Karpas-422 (cell line): ENCODE measurements at regions not wholly inside any gene's neighbourhood (a gene's known extent, or its start where the extent isn't known, plus 50 kb on each side); places are given as distances from the start of the nearest gene placed in this dataset.

Source experiments
- DNase-seq: peaks from one replicate; pipeline ENCODE4 v3.0.0-alpha.2; 2015
- H2AFZ ChIP-seq: fragments of 200-600 bp; sonication (generic); 2 replicates; pipeline ENCODE4 v1.6.1; 2014; ENCODE audit warnings: antibody characterized with exemption, low read length, mixed read lengths
- H3K27ac ChIP-seq: fragments of 200-600 bp; sonication (generic); 2 replicates; pipeline ENCODE4 v1.5.1; 2014; ENCODE audit warnings: mild to moderate bottlenecking, low read length, moderate library complexity
- H3K27me3 ChIP-seq: fragments of 200-600 bp; sonication (generic); 2 replicates; pipeline ENCODE4 v1.6.1; 2014; ENCODE audit warnings: low read length, mixed read lengths
- H3K36me3 ChIP-seq: fragments of 200-600 bp; sonication (generic); 2 replicates; pipeline ENCODE4 v1.6.1; 2014; ENCODE audit warnings: low read length, mixed read lengths; ENCODE audit not compliant: insufficient read depth
- H3K4me1 ChIP-seq: fragments of 200-600 bp; sonication (generic); 2 replicates; pipeline ENCODE4 v1.6.1; 2014; ENCODE audit warnings: mild to moderate bottlenecking, low read length, mixed read lengths
- H3K4me2 ChIP-seq: fragments of 200-600 bp; sonication (generic); 2 replicates; pipeline ENCODE4 v1.6.1; 2014; ENCODE audit warnings: low read length, low read depth, mild to moderate bottlenecking; ENCODE audit not compliant: poor library complexity, severe bottlenecking
- H3K4me3 ChIP-seq: fragments of 200-600 bp; sonication (generic); 2 replicates; pipeline ENCODE4 v1.5.1; 2014; ENCODE audit warnings: mild to moderate bottlenecking, antibody characterized with exemption, low read length, mixed read lengths
- H3K79me2 ChIP-seq: fragments of 200-600 bp; sonication (generic); 2 replicates; pipeline ENCODE4 v1.6.1; 2014; ENCODE audit warnings: mild to moderate bottlenecking, low read length, mixed read lengths
- H3K9ac ChIP-seq: fragments of 200-600 bp; sonication (generic); 2 replicates; pipeline ENCODE4 v1.6.0; 2014; ENCODE audit warnings: low read length
- H3K9me2 ChIP-seq: fragments of 200-600 bp; sonication (generic), shearing (Covaris generic); replicated peaks from 2 replicates; pipeline ENCODE4 v1.6.0; 2014; ENCODE audit warnings: mild to moderate bottlenecking, low read length, moderate library complexity; ENCODE audit not compliant: insufficient read depth
- H3K9me3 ChIP-seq: fragments of 300-700, 200-600 bp; sonication (generic); 2 replicates; pipeline ENCODE4 v1.6.1; 2014; ENCODE audit warnings: low read length, mixed read lengths
- H4K20me1 ChIP-seq: fragments of 200-600 bp; sonication (generic); 2 replicates; pipeline ENCODE4 v1.6.1; 2014; ENCODE audit warnings: mild to moderate bottlenecking, antibody characterized with exemption, low read length, low read depth; ENCODE audit not compliant: insufficient read depth

DNA sequence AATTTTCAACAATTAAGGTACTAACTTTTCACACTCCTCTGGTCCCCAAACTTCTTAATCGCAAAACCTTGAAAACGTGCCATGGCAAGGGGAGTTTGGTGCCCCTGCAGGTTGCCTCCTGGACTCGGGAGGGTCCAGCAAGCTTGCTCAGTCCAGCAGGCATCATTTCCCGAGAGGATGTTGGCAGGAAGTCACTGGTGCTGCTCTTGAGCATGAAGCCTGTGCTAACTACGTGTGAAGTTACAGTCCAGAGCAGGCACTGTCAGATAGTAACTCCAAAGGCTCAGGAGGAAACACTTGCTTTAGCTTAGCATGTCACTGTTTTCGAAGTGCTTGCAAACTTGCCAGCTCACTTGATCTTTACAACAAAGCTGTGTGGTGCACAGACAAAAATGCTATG, 215.4 kb downstream of the MYCN start:
- Histone ChIP-seq H3K9me2 (no peaks in the 10 kb centered on the region), H3K27me3 (no peaks in the 10 kb centered on the region), H3K9ac (no peak overlapping the region), H2AFZ (no peak overlapping the region), H3K4me1 (no peaks in the 10 kb centered on the region), H4K20me1 (no peaks in the 10 kb centered on the region), H3K4me2 (no peak overlapping the region), H3K4me3 (no peak overlapping the region), H3K9me3 (no peaks in the 10 kb centered on the region), H3K79me2 (no peaks in the 10 kb centered on the region), H3K27ac (no peak overlapping the region), H3K36me3 (no peaks in the 10 kb centered on the region)
- no peak for DNase-seq

DNA sequence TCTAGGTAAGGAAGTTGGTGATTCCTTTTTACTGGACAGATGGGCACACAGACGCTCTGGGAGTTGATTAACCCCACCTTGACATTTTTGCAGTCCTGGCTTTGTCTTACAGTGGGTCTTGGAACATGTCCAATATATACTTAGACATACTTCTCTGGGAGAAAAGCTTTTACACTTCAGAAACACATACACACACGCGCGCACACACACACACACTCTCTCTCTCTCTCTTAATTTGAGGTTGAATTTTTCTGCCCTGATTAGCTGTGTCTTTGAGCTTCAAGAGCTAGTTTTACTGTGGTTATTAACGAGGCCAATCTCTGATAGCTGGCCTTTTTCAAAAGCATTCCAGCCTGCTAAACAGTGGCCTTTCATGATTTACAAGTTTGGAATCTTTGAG, 215.0 kb downstream of the MYCN start:
- H3K36me3 ChIP-seq = no peaks in the 10 kb centered on the region
- no peak for DNase-seq
- no peaks in the 10 kb centered on the region for H3K9me3 ChIP-seq
- H3K4me1 ChIP-seq = no peaks in the 10 kb centered on the region
- H3K4me2 ChIP-seq = no peak overlapping the region
- no peaks in the 10 kb centered on the region for H3K9me2 ChIP-seq
- H4K20me1 ChIP-seq = no peaks in the 10 kb centered on the region
- no peak overlapping the region for H2AFZ ChIP-seq
- H3K9ac ChIP-seq = no peak overlapping the region
- no peaks in the 10 kb centered on the region for H3K79me2 ChIP-seq
- no peak overlapping the region for H3K27ac ChIP-seq
- H3K4me3 ChIP-seq = no peak overlapping the region
- no peaks in the 10 kb centered on the region for H3K27me3 ChIP-seq

- no peaks in the 10 kb centered on the region for H3K36me3 ChIP-seq
- no peak overlapping the region for H2AFZ ChIP-seq
- no peaks in the 10 kb centered on the region for H3K9me3 ChIP-seq
- H3K9ac ChIP-seq = no peak overlapping the region
- no peaks in the 10 kb centered on the region for H3K27me3 ChIP-seq
- no peaks in the 10 kb centered on the region for H4K20me1 ChIP-seq
- H3K4me3 ChIP-seq = no peak overlapping the region
- H3K9me2 ChIP-seq = no peaks in the 10 kb centered on the region
- DNase-seq = no peak
- no peak overlapping the region for H3K27ac ChIP-seq
- no peaks in the 10 kb centered on the region for H3K79me2 ChIP-seq
- H3K4me2 ChIP-seq = no peak overlapping the region
- no peaks in the 10 kb centered on the region for H3K4me1 ChIP-seq
Observed at GRCh38 chr2:16154501-16155280, 214.3 kb downstream of the MYCN start.

DNA sequence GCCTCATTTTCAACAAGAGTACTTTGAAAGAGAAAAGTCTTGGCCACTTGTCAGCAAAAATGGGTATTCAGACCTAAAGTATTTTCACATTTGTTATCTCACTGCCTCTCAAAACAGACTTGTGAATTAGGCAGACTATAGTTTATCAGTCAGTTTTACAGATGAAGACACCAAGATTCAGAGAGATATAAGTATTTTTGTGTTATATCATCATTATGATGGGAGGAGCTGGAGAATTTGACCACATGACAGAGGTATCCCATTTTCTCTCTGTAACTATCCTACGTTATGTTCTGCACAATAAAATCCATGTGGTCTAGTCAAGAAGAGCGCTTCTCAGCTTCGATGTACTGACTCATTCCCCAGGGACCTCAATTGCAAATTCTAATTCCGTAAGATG, 213.7 kb downstream of the MYCN start:
- Histone ChIP-seq H3K4me1 (no peaks in the 10 kb centered on the region), H3K9me3 (no peaks in the 10 kb centered on the region), H3K9me2 (no peaks in the 10 kb centered on the region), H3K36me3 (no peaks in the 10 kb centered on the region), H3K79me2 (no peaks in the 10 kb centered on the region), H3K4me3 (no peak overlapping the region), H3K27ac (no peak overlapping the region), H4K20me1 (no peaks in the 10 kb centered on the region), H3K4me2 (no peak overlapping the region), H2AFZ (no peak overlapping the region), H3K27me3 (no peaks in the 10 kb centered on the region), H3K9ac (no peak overlapping the region)
- no peak for DNase-seq

DNA sequence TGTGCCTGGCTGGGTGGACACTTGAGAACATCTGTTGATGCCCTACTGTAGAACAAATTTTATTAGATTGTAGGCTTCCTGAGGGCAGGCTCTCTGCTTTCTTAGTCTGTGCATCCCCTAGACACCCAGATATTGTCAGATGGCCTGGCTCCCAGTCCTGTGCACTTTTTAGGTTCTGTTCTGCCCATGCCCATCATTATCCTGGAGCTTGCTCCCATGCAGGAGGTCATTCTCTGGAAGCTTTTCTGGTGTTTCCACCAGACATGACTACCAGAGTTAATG, 213.3 kb downstream of the MYCN start:
- H3K4me2 ChIP-seq = no peak overlapping the region
- H4K20me1 ChIP-seq = no peaks in the 10 kb centered on the region
- H3K9ac ChIP-seq = no peak overlapping the region
- H3K9me2 ChIP-seq = no peaks in the 10 kb centered on the region
- no peaks in the 10 kb centered on the region for H3K9me3 ChIP-seq
- H2AFZ ChIP-seq = no peak overlapping the region
- H3K4me1 ChIP-seq = no peaks in the 10 kb centered on the region
- DNase-seq = no peak
- no peaks in the 10 kb centered on the region for H3K79me2 ChIP-seq
- no peaks in the 10 kb centered on the region for H3K36me3 ChIP-seq
- no peak overlapping the region for H3K4me3 ChIP-seq
- H3K27me3 ChIP-seq = no peaks in the 10 kb centered on the region
- H3K27ac ChIP-seq = no peak overlapping the region

DNA sequence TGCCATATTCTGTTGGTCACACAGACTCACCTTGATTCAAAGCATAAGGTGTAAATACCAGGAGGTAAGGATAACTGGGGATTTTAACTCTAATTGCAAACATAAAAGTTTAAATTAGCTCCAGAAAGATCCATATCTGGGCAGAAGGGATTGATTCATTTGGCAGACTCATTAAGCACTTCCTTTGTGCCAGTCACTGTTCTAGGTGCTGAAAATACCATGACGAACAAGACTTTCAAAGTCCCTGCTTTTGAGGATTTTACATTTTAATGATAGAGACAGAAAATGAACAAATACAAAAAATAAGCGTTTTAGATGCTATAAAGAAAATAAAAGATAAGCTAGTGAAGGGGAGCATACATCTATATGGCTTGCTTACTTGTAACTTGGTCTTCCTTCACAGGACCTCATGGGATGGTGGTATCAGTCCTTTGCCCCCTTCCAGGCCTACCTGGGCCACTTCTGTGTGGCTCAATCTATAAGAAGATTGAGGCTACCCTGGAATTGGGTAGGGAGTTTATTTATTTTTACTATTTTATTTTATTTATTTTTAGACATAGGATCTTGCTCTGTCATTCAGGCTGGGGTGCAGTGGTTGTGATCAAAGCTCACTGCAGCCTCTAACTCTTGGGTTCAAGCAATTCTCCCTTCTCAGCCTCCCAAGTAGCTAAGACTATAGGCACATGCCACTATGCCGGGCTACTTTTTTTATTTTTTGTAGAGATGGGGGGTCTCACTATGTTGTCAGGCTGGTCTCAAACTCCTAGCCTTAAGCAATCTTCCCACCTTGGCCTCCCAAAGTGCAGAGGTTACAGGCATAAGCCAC, 212.8 kb downstream of the MYCN start:
- no peak overlapping the region for H3K4me3 ChIP-seq

DNA sequence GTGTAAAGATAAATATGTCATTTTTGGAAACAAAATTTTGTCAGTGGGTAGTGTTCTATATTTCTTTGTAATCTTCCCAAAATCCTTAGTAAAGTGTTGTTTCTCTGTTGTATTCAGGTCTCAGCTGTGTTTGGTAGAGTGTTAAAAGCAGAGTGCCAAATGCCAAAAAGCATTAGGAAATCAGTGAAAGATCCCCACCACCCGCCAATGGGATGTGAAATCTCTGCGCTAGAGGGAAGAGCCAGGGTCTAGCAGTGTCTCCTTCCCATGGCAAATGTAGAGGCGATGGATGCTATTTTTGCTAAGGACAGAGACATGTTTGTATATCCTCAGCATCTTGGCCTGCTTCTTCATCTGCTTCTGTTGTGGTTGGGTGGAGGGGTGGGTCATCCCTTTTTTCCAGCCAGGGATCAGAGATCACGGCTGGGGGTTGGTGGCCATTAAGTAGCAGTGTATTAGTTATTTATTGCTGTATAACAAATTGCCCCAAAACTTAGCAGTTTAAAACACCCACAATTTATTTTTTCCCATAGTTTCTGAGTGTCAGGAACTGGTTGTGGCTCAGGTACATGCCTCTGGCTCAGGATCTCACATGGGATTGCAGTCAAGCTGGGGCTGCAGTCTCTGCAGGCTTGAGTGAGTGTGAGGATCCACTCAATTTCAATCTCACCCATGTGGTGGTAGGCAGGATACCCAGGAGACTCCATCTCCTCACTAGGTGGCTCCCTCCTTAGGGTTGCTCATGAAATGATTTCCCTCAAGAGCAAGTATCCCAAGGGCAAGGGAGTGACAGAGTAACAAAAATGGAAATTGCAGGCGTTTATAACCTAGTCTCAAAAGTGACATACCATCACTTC, 211.9 kb downstream of the MYCN start:
- Histone ChIP-seq H3K79me2 (no peaks in the 10 kb centered on the region), H3K9ac (no peak overlapping the region), H3K4me2 (no peak overlapping the region), H3K4me1 (no peaks in the 10 kb centered on the region), H3K9me2 (no peaks in the 10 kb centered on the region), H3K27ac (no peak overlapping the region), H3K27me3 (no peaks in the 10 kb centered on the region), H3K4me3 (no peak overlapping the region), H3K36me3 (no peaks in the 10 kb centered on the region), H2AFZ (no peak overlapping the region), H4K20me1 (no peaks in the 10 kb centered on the region), H3K9me3 (no peaks in the 10 kb centered on the region)
- no peak for DNase-seq

More for the DNA sequence above, 212.8 kb downstream of the MYCN start:
- Histone ChIP-seq H3K4me1 (no peaks in the 10 kb centered on the region), H3K27me3 (no peaks in the 10 kb centered on the region), H3K9ac (no peak overlapping the region), H3K36me3 (no peaks in the 10 kb centered on the region), H3K4me2 (no peak overlapping the region), H3K9me2 (no peaks in the 10 kb centered on the region), H3K79me2 (no peaks in the 10 kb centered on the region), H3K9me3 (no peaks in the 10 kb centered on the region), H3K27ac (no peak overlapping the region), H2AFZ (no peak overlapping the region), H4K20me1 (no peaks in the 10 kb centered on the region)
- DNase-seq = no peak

DNA sequence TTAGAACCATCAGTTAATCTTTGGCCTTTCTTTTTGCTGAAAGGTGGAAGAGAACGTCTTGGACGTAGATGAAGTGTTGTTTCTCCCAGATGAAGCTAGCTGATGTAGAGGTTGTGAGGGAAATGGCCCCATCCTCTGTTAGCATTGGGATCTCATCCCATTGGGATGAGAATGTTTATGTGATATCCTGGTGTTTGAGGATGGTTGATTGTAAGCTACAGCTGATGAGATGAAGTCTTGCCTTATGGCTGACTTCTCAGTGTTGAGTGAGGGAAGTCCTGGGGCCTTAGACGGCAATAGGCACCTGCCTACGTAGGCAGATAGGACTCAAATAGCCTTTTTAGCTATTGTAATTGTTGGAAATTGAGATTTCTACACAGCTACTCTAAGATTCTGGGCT, 211.3 kb downstream of the MYCN start:
- Histone ChIP-seq H4K20me1 (no peaks in the 10 kb centered on the region), H3K4me1 (no peaks in the 10 kb centered on the region), H3K4me2 (no peak overlapping the region), H3K36me3 (no peaks in the 10 kb centered on the region), H2AFZ (no peak overlapping the region), H3K4me3 (no peak overlapping the region), H3K27ac (no peak overlapping the region), H3K79me2 (no peaks in the 10 kb centered on the region), H3K9me3 (no peaks in the 10 kb centered on the region), H3K27me3 (no peaks in the 10 kb centered on the region), H3K9me2 (no peaks in the 10 kb centered on the region), H3K9ac (no peak overlapping the region)
- no peak for DNase-seq
